HepG2 (cell line): ENCODE measurements at regions not wholly inside any gene's neighbourhood (a gene's known extent, or its start where the extent isn't known, plus 50 kb on each side); places are given as distances from the start of the nearest gene placed in this dataset.

Experiments
- BHLHE40 ChIP-seq: IDR thresholded peaks from 2 replicates; pipeline ENCODE4 v1.6.1; 2011; ENCODE audit warnings: low read length, improper control_type of control experiment
- CTCF ChIP-seq: sonication (generic); formaldehyde crosslinking; IDR thresholded peaks from 2 replicates; pipeline ENCODE4 v1.5.0; 2020; ENCODE audit warnings: mild to moderate bottlenecking, missing genetic modification reagents, moderate library complexity
- EP300 ChIP-seq, 3 experiments: sonication (generic) in 1 of 3; formaldehyde crosslinking in 1 of 3; IDR thresholded peaks; 2 replicates each; pipeline versions ENCODE4 v1.5.1 to v1.6.1; 2011 to 2020; ENCODE audit warnings: low read depth in 2 of 3, low read length in 2 of 3, borderline replicate concordance in 1 of 3, improper control_type of control experiment in 1 of 3, mild to moderate bottlenecking in 1 of 3, missing genetic modification reagents in 1 of 3, moderate library complexity in 1 of 3
- FOXP4 ChIP-seq: sonication (generic); formaldehyde crosslinking; IDR thresholded peaks from 2 replicates; pipeline ENCODE4 v1.4.0; 2020; ENCODE audit warnings: missing genetic modification reagents
- HINFP ChIP-seq: sonication (generic); formaldehyde crosslinking; IDR thresholded peaks from 2 replicates; pipeline ENCODE4 v1.4.0; 2020; ENCODE audit warnings: low read depth, mild to moderate bottlenecking, missing genetic modification reagents
- LCORL ChIP-seq, 2 experiments: fragments of 450-650 bp in 1 of 2; sonication (generic) in 1 of 2; formaldehyde crosslinking in 1 of 2; IDR thresholded peaks; 2 replicates each; pipeline versions ENCODE4 v1.5.0 to v1.6.1; 2017 to 2020; ENCODE audit warnings: antibody characterized with exemption in 1 of 2, missing genetic modification reagents in 1 of 2
- RELA ChIP-seq: sonication (generic); formaldehyde crosslinking; IDR thresholded peaks from 2 replicates; pipeline ENCODE4 v1.4.0; 2020; ENCODE audit warnings: missing genetic modification reagents
- REST ChIP-seq, 2 experiments: IDR thresholded peaks; 2 replicates each; pipeline ENCODE4 v1.6.1; 2011 to 2012; ENCODE audit warnings: low read length in 2 of 2, borderline replicate concordance in 1 of 2, low read depth in 1 of 2, mild to moderate bottlenecking in 1 of 2, moderate library complexity in 1 of 2
- TBL1XR1 ChIP-seq: fragments of 150-350 bp; IDR thresholded peaks from 2 replicates; pipeline ENCODE4 v1.6.1; 2014; ENCODE audit warnings: borderline replicate concordance, low read length; ENCODE audit not compliant: partially characterized antibody
- ZBTB49 ChIP-seq: sonication (generic); formaldehyde crosslinking; IDR thresholded peaks from 2 replicates; pipeline ENCODE4 v1.4.0; 2020; ENCODE audit warnings: missing genetic modification reagents, borderline replicate concordance
- ZFX ChIP-seq: sonication (generic); formaldehyde crosslinking; IDR thresholded peaks from 2 replicates; pipeline ENCODE4 v1.4.0; 2020; ENCODE audit warnings: mild to moderate bottlenecking, low read depth, missing genetic modification reagents, moderate library complexity
- ZNF619 ChIP-seq: sonication (generic); formaldehyde crosslinking; IDR thresholded peaks from 2 replicates; pipeline ENCODE4 v1.4.0; 2020; ENCODE audit warnings: mild to moderate bottlenecking, missing genetic modification reagents
- ZSCAN29 ChIP-seq: sonication (generic); formaldehyde crosslinking; conservative IDR thresholded peaks from 2 replicates; pipeline ENCODE4 v1.4.0; 2020; ENCODE audit warnings: mild to moderate bottlenecking, missing genetic modification reagents

- no peak for TF ChIP-seq EP300 (IDR thresholded peaks at IDR 0.05; ENCODE audit: low read depth in 2 of 2, low read length in 2 of 2)
- no peak for TF ChIP-seq EP300 (CRISPR knock-in tag; IDR thresholded peaks at IDR 0.05; ENCODE audit: borderline replicate concordance)
- no peak for TF ChIP-seq ZFX (CRISPR knock-in tag)
- no peak for TF ChIP-seq ZSCAN29 (CRISPR knock-in tag)
- no peak for TF ChIP-seq ZBTB49 (CRISPR knock-in tag)
- no peak for TF ChIP-seq RELA (CRISPR knock-in tag)
- TF ChIP-seq HINFP (CRISPR knock-in tag) = no peak
- no peak for TF ChIP-seq ZNF619 (CRISPR knock-in tag)
- no peak for TF ChIP-seq LCORL (IDR thresholded peaks at IDR 0.05)
- TF ChIP-seq LCORL (CRISPR knock-in tag; IDR thresholded peaks at IDR 0.05) = no peak
- no peak for TF ChIP-seq TBL1XR1
- no peak for TF ChIP-seq FOXP4 (CRISPR knock-in tag)
- TF ChIP-seq BHLHE40 = no peak
- TF ChIP-seq REST (IDR thresholded peaks at IDR 0.05; ENCODE audit: borderline replicate concordance in 1 of 2, low read depth in 1 of 2, low read length in 2 of 2) = no peak
- TF ChIP-seq CTCF = no peak
Observed at GRCh38 chr14:104337351-104337750, 199.0 kb downstream of the KIF26A start.
